Memory B cell (primary cell): ENCODE measurements at regions not wholly inside any gene's neighbourhood (a gene's known extent, or its start where the extent isn't known, plus 50 kb on each side); places are given as distances from the start of the nearest gene placed in this dataset.
"Not testable (repeated sequence)": the region's sequence is repeated elsewhere in the genome, so short reads cannot be mapped to it uniquely, and the experiment has no call there.

Experiments used
- ATAC-seq: fragments of 150-1000 bp; cut with Tn5 transposase; 2 replicates; pipeline ENCODE4 v1.10.0; 2021; ENCODE audit warnings: low read depth, mild to moderate bottlenecking, moderate library complexity
- DNase-seq, 2 donors: peaks; one replicate each; pipeline ENCODE4 v3.0.0; 2022; ENCODE audit warnings: low spot score in 2 of 2
- H3K27ac Mint-ChIP-seq: one replicate; pipeline ENCODE4 v1.8.0; 2022; ENCODE audit warnings: mild to moderate bottlenecking, moderate library complexity, mixed read lengths
- H3K27me3 Mint-ChIP-seq: one replicate; pipeline ENCODE4 v1.8.0; 2022; ENCODE audit warnings: mixed read lengths
- H3K36me3 Mint-ChIP-seq: one replicate; pipeline ENCODE4 v1.8.0; 2022; ENCODE audit warnings: mild to moderate bottlenecking, mixed read lengths
- H3K4me1 Mint-ChIP-seq: one replicate; pipeline ENCODE4 v1.8.0; 2022; ENCODE audit warnings: mixed read lengths
- H3K4me3 Mint-ChIP-seq: one replicate; pipeline ENCODE4 v1.8.0; 2022; ENCODE audit warnings: mild to moderate bottlenecking, moderate library complexity, mixed read lengths
- H3K9me3 Mint-ChIP-seq: one replicate; pipeline ENCODE4 v1.8.0; 2022; ENCODE audit warnings: mixed read lengths

DNA sequence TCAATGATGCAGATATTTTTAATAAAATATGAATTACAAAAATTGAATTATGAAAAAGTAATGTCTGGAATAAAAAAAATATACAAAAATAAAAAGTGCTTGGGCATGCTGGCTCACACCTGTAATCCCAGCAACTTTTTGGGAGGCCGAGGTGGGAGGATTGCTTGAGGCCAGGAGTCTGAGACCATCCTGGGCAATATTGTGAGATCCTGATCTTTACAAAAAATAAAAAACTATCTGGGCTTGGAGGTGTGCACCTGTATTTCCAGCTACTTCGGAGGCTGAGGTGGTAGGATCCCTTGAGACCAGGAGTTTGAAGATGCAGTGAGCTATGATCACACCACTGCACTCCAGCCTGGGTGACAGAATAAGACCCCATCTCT lies 141.8 kb downstream of the NPIPB5 start:
- Mint-ChIP-seq H3K36me3 (no peaks in the 10 kb centered on the region), H3K27ac (no peak overlapping the region), H3K4me1 (no peaks in the 10 kb centered on the region), H3K9me3 (no peaks in the 10 kb centered on the region), H3K27me3 (peaks cover 13% of the 10 kb centered on the region), H3K4me3 (no peak overlapping the region)
- ATAC-seq: no peak
- DNase-seq: no peak

GRCh38 chr16:22653876-22654275 lies 143.2 kb downstream of the NPIPB5 start:
- ATAC-seq (no peak), DNase-seq (no peak)
- no peak overlapping the region for H3K4me3 Mint-ChIP-seq
- no peaks in the 10 kb centered on the region for H3K9me3 Mint-ChIP-seq
- H3K36me3 Mint-ChIP-seq: no peaks in the 10 kb centered on the region
- H3K27ac Mint-ChIP-seq: no peak overlapping the region
- H3K4me1 Mint-ChIP-seq: no peaks in the 10 kb centered on the region
- H3K27me3 Mint-ChIP-seq: peaks cover 15% of the 10 kb centered on the region

GRCh38 chr16:22656573-22656972 lies 145.9 kb downstream of the NPIPB5 start:
- DNase-seq, ATAC-seq, H3K9me3 Mint-ChIP-seq, H3K36me3 Mint-ChIP-seq, H3K4me3 Mint-ChIP-seq, H3K27ac Mint-ChIP-seq, H3K4me1 Mint-ChIP-seq: not testable (repeated sequence)
- H3K27me3 Mint-ChIP-seq: peaks cover 14% of the 10 kb centered on the region

DNA sequence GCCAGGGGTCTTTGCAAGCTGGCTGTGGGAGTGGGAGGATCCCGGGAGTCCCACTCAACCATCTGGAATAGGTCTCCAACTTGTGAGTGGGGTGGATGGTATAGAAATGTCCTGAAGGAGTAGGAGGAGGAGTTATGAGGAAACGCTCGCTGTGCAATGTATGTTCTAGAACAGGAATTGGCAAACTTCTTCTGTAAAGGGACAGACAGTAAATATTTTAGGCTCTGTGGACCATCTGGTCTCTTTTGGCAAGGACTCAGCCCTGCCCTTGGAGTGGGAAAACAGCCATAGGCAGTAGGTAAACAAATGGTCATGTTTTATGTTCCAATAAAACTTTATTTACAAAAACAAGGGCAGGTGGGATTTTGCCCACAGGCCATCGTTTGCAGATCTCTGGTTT lies 149.2 kb downstream of the NPIPB5 start:
- no peak for ATAC-seq
- H3K4me1 Mint-ChIP-seq: no peaks in the 10 kb centered on the region
- H3K27me3 Mint-ChIP-seq: peaks cover 5% of the 10 kb centered on the region

DNA sequence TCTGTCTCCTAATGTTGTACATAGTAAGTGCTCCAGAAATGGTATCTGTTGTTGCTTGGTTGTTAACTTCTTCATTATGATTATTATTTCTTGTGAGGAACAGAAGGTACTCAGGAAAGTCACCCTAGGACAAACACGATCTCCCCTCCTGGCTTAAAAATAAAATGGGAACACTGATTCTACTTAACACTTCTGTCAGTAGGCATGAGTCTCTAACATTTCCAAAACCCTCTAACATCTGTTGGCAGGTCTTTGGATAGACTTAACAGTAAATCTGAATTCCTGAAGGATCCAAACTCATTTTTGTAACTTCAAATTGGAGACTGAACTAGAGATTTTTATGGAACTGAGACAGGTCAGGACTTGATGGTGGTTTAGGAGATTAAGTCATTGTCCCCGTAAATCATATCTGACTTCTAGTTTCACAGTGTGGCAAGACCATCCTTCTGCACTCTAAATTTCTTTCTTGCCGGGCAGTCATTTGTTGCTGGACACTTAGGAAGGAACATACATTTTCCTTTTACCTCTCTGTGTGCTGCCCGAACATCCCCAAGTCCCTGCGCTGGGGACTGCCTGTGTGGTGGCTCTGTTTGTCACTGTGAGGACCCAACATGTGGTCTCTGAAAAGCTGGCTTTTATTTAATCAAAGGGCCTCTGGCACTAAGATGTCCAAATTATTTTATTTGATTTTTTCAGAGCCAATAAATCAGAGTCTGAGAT lies 149.9 kb downstream of the NPIPB5 start:
- H3K9me3 Mint-ChIP-seq: no peaks in the 10 kb centered on the region

More for the DNA sequence above, 149.2 kb downstream of the NPIPB5 start:
- Mint-ChIP-seq H3K36me3 (no peaks in the 10 kb centered on the region), H3K27ac (no peak overlapping the region), H3K4me3 (no peak overlapping the region), H3K9me3 (no peaks in the 10 kb centered on the region)
- DNase-seq: no peak

GRCh38 chr16:22661161-22661647 lies 150.5 kb downstream of the NPIPB5 start:
- no peak for ATAC-seq
- H3K4me1 Mint-ChIP-seq: no peaks in the 10 kb centered on the region
- H3K27ac Mint-ChIP-seq: no peak overlapping the region
- no peak overlapping the region for H3K4me3 Mint-ChIP-seq
- DNase-seq: no peak
- H3K27me3 Mint-ChIP-seq: peaks cover 1% of the 10 kb centered on the region
- no peaks in the 10 kb centered on the region for H3K36me3 Mint-ChIP-seq
- no peaks in the 10 kb centered on the region for H3K9me3 Mint-ChIP-seq

More for the DNA sequence above, 149.9 kb downstream of the NPIPB5 start:
- no peaks in the 10 kb centered on the region for H3K4me1 Mint-ChIP-seq
- H3K27me3 Mint-ChIP-seq: peaks cover 1% of the 10 kb centered on the region
- H3K4me3 Mint-ChIP-seq: no peak overlapping the region
- H3K36me3 Mint-ChIP-seq: no peaks in the 10 kb centered on the region
- DNase-seq: no peak
- no peak overlapping the region for H3K27ac Mint-ChIP-seq
- ATAC-seq: no peak

DNA sequence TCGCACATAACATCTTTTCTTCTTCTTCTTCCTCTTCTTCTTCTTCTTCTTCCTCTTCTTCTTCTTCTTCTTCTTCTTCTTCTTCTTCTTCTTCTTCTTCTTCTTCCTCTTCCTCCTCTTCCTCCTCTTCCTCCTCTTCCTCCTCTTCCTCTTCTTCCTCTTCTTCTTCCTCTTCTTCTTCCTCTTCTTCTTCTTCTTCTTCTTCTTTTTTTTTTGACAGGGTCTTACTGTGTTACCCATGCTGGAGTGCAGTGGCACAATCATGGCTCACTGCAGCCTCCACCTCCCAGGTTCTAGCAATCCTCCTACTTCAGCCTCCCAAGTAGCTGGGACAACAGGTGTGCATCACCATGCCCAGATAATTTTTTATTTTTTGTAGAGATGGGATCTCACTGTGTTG lies 151.0 kb upstream of the HS3ST2 start:
- not testable (repeated sequence) for H3K27me3 Mint-ChIP-seq, H3K4me1 Mint-ChIP-seq, H3K36me3 Mint-ChIP-seq, H3K27ac Mint-ChIP-seq, DNase-seq, ATAC-seq, H3K4me3 Mint-ChIP-seq, H3K9me3 Mint-ChIP-seq

- Mint-ChIP-seq H3K4me1 (no peaks in the 10 kb centered on the region), H3K4me3 (no peak overlapping the region), H3K27ac (no peak overlapping the region), H3K9me3 (no peaks in the 10 kb centered on the region), H3K27me3 (no peaks in the 10 kb centered on the region), H3K36me3 (no peaks in the 10 kb centered on the region)
- ATAC-seq (no peak), DNase-seq (no peak)
These were observed 150.4 kb upstream of the HS3ST2 start for GRCh38 chr16:22663389-22664064.

GRCh38 chr16:22664132-22664531 lies 149.8 kb upstream of the HS3ST2 start:
- Mint-ChIP-seq H3K9me3 (no peaks in the 10 kb centered on the region), H3K4me3 (no peak overlapping the region), H3K36me3 (no peaks in the 10 kb centered on the region), H3K4me1 (no peaks in the 10 kb centered on the region), H3K27me3 (no peaks in the 10 kb centered on the region), H3K27ac (no peak overlapping the region)
- DNase-seq: no peak
- peak; percentile 26 for ATAC-seq

DNA sequence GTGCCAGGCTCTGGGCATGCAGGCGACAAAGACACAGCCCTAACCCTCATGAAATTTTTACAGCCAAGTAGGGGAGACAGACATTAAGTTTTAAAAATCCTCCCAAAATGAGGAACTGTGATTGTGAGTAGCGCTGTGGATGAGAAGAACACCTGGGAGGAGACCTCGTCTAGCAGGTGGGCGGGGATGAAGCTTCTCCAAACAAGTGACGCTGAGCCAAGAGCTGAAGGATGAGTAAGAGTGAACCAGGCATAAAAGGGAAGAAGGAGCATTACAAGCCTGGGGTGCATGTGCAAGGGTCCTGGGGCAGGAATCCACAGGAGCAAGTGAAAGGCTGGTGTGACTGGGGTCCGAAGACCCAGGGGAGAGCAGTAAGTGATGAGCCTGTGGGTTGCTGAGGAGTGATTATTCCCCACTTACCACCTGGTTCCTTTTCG lies 149.4 kb upstream of the HS3ST2 start:
- peak; percentile 77 for ATAC-seq
- H3K4me3 Mint-ChIP-seq: no peak overlapping the region

GRCh38 chr16:22665048-22665797 lies 148.7 kb upstream of the HS3ST2 start:
- ATAC-seq: no peak
- Mint-ChIP-seq H3K4me1 (no peaks in the 10 kb centered on the region), H3K27me3 (no peaks in the 10 kb centered on the region), H3K9me3 (no peaks in the 10 kb centered on the region), H3K36me3 (no peaks in the 10 kb centered on the region), H3K4me3 (no peak overlapping the region), H3K27ac (no peak overlapping the region)
- DNase-seq: no peak

More for the DNA sequence above, 149.4 kb upstream of the HS3ST2 start:
- DNase-seq: no peak
- no peaks in the 10 kb centered on the region for H3K9me3 Mint-ChIP-seq
- H3K27ac Mint-ChIP-seq: no peak overlapping the region
- no peaks in the 10 kb centered on the region for H3K27me3 Mint-ChIP-seq
- no peaks in the 10 kb centered on the region for H3K4me1 Mint-ChIP-seq
- no peaks in the 10 kb centered on the region for H3K36me3 Mint-ChIP-seq

DNA sequence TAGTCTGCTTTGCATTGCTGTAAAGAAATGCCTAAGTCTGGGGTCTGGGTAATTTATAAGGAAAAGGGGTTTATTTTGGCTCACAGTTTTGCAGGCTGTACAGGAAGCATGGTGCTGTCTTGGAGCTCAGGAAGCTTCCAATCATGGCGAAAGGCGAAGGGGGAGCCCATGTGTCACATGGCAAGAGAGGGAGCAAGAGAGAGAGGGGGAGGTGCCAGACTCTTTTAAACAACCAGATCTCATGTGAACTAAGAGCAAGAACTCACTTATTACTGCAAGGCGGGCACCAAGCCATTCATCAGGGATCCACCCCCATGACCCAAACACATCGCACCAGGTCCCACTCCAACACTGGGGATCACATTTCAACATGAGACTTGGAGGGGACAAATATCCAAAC lies 148.2 kb upstream of the HS3ST2 start:
- H3K9me3 Mint-ChIP-seq: no peaks in the 10 kb centered on the region
- no peaks in the 10 kb centered on the region for H3K4me1 Mint-ChIP-seq
- ATAC-seq: no peak
- no peak for DNase-seq
- H3K27ac Mint-ChIP-seq: no peak overlapping the region
- H3K36me3 Mint-ChIP-seq: no peaks in the 10 kb centered on the region
- no peak overlapping the region for H3K4me3 Mint-ChIP-seq
- H3K27me3 Mint-ChIP-seq: no peaks in the 10 kb centered on the region

DNA sequence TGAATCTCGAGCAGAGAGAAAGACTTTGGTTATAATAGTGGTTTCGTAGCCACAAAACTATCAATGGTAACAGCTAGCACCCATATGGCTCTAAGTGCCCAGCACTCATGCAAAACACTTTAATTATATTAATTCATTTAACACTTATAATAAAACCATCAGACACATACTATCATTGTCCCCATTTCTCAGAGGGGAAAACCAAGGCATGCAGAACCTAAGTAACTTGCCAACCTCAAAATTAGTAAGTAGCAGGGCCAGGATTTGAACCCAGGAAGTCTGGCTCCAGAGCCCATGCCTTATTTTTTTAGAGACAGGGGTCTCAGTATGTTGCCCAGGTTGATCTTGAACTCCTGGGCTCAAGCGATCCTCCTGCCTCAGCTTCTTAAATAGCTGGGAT lies 145.6 kb upstream of the HS3ST2 start:
- Mint-ChIP-seq H3K27me3 (no peaks in the 10 kb centered on the region), H3K9me3 (no peaks in the 10 kb centered on the region), H3K27ac (no peak overlapping the region), H3K4me3 (no peak overlapping the region), H3K36me3 (no peaks in the 10 kb centered on the region), H3K4me1 (no peaks in the 10 kb centered on the region)
- ATAC-seq (no peak), DNase-seq (no peak)

DNA sequence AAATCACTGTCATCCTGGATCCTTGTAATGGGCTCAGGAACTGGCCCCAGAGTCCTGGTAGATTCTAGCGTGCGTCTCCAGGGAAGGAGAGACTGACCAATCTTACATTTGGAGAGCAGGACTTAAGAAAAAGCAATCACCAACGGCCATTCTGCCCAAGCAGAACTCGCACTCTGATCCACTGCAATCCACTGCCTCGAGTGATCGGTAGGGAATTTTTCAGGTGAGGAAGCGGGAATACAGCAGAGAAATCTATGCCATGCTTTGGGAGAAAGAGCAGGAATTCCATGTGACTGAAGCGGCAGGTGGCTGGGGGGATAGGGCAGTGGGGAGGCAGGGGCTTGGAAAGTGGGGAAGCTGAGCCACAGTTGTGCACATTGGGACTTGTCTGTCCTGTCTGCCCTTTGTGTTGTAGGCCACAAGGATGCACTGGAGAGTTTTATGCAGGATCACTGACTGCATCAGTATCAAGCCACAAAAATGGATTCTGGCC lies 143.9 kb upstream of the HS3ST2 start:
- H3K4me1 Mint-ChIP-seq: no peaks in the 10 kb centered on the region
- H3K36me3 Mint-ChIP-seq: no peaks in the 10 kb centered on the region
- no peak overlapping the region for H3K27ac Mint-ChIP-seq
- DNase-seq: no peak
- H3K4me3 Mint-ChIP-seq: no peak overlapping the region
- H3K27me3 Mint-ChIP-seq: no peaks in the 10 kb centered on the region
- no peaks in the 10 kb centered on the region for H3K9me3 Mint-ChIP-seq
- no peak for ATAC-seq
